Endothelial cell of umbilical vein (primary cell): ENCODE measurements at regions not wholly inside any gene's neighbourhood (a gene's known extent, or its start where the extent isn't known, plus 50 kb on each side); places are given as distances from the start of the nearest gene placed in this dataset.

Source experiments
- BruUV-seq: library from RNA; stranded (reverse); fragments of 400-500 nt; replicated peaks from 2 replicates; lab custom pipeline; 2021; lab: Mats Ljungman, UMichigan
- CTCF ChIA-PET: fragments of 300-600, 350-600 bp; sonication (Branson Sonifier 250); formaldehyde crosslinking; loops from one replicate; lab custom pipeline; 2021; ENCODE audit warnings: antibody characterized with exemption, inconsistent platforms; lab: Charles Lee
- POLR2A ChIA-PET: fragments of 300-600, 350-600 bp; sonication (Branson Sonifier 250); formaldehyde crosslinking; loops from one replicate; lab custom pipeline; 2021; ENCODE audit warnings: antibody characterized with exemption, inconsistent platforms; lab: Charles Lee
- DNase-seq: peaks from one replicate; pipeline ENCODE4 v3.0.0-alpha.2; 2011; ENCODE audit warnings: low read depth, low spot score
- FAIRE-seq: peaks from 2 replicates; lab custom pipeline; 2011; peaks lifted over from hg19 to GRCh38; lab: Jason Lieb, UNC
- H2AFZ ChIP-seq: 2 replicates; pipeline ENCODE4 v1.6.0; 2012; ENCODE audit warnings: low read depth, low read length, control low read depth, inconsistent platforms
- H3K27ac ChIP-seq: 2 replicates; pipeline ENCODE4 v1.5.1; 2011; ENCODE audit warnings: low read depth, mild to moderate bottlenecking, control low read depth, low read length, moderate library complexity; ENCODE audit not compliant: insufficient read depth
- H3K27me3 ChIP-seq, 2 experiments: 2 replicates each; pipeline versions ENCODE4 v1.6.0 to v1.6.1; 2011; ENCODE audit warnings: low read length in 2 of 2, mixed read lengths in 1 of 2; ENCODE audit not compliant: control insufficient read depth in 2 of 2, insufficient read depth in 2 of 2
- H3K36me3 ChIP-seq, 2 experiments: 2 replicates in 1 of 2; 3 replicates in 1 of 2; pipeline ENCODE4 v1.5.1; 2011; ENCODE audit warnings: low read length in 2 of 2, mild to moderate bottlenecking in 1 of 2, moderate library complexity in 1 of 2; ENCODE audit not compliant: control insufficient read depth in 2 of 2, insufficient read depth in 2 of 2; ENCODE audit errors: extremely low read depth in 1 of 2
- H3K4me1 ChIP-seq: 3 replicates; pipeline ENCODE4 v1.5.1; 2011; ENCODE audit warnings: mild to moderate bottlenecking, low read length; ENCODE audit not compliant: control insufficient read depth, insufficient read depth; ENCODE audit errors: extremely low read depth
- H3K4me2 ChIP-seq: 2 replicates; pipeline ENCODE4 v1.6.1; 2011; ENCODE audit warnings: low read length, control low read depth, mixed read lengths; ENCODE audit not compliant: insufficient read depth
- H3K4me3 ChIP-seq, 3 experiments: fragments of 200-600 bp in 1 of 3; sonication (generic), shearing (Covaris generic) in 1 of 3; replicated peaks in 1 of 3; 2 replicates each; pipeline ENCODE4 v1.5.1; 2011 to 2016; ENCODE audit warnings: control low read depth in 3 of 3, low read length in 3 of 3, mild to moderate bottlenecking in 2 of 3, inconsistent platforms in 1 of 3, low read depth in 1 of 3, moderate library complexity in 1 of 3; ENCODE audit not compliant: insufficient read depth in 1 of 3
- H3K79me2 ChIP-seq: 2 replicates; pipeline ENCODE4 v1.6.0; 2012; ENCODE audit warnings: low read length, inconsistent platforms; ENCODE audit not compliant: control insufficient read depth, insufficient read depth
- H3K9ac ChIP-seq: replicated peaks from 2 replicates; pipeline ENCODE3; 2011; ENCODE audit warnings: low read length, control low read depth; ENCODE audit not compliant: insufficient read depth; ENCODE audit errors: extremely low read depth
- H3K9me1 ChIP-seq: replicated peaks from 3 replicates; pipeline ENCODE4 v1.6.0; 2011; ENCODE audit warnings: mild to moderate bottlenecking, low read length; ENCODE audit not compliant: control insufficient read depth, insufficient read depth; ENCODE audit errors: extremely low read depth
- H3K9me3 ChIP-seq: replicated peaks from 2 replicates; pipeline ENCODE4 v1.5.1; 2012; ENCODE audit warnings: low read length, inconsistent platforms; ENCODE audit not compliant: control insufficient read depth, insufficient read depth
- H4K20me1 ChIP-seq: replicated peaks from 2 replicates; pipeline ENCODE3; 2011; ENCODE audit warnings: mild to moderate bottlenecking, low read length; ENCODE audit not compliant: control insufficient read depth, insufficient read depth; ENCODE audit errors: extremely low read depth
- CTCF ChIP-seq, 2 donors: IDR thresholded peaks; 1 replicate in 1 of 2; 2 replicates in 1 of 2; pipeline ENCODE4 v1.5.1; 2011; ENCODE audit warnings: low read length in 2 of 2, mild to moderate bottlenecking in 2 of 2, moderate library complexity in 2 of 2, control low read depth in 1 of 2, inconsistent platforms in 1 of 2, low read depth in 1 of 2; ENCODE audit not compliant: insufficient read depth in 1 of 2; ENCODE audit errors: extremely low read depth in 1 of 2
- EZH2 ChIP-seq: IDR thresholded peaks from 2 replicates; pipeline ENCODE4 v1.6.1; 2012; ENCODE audit warnings: borderline replicate concordance, low read depth, mild to moderate bottlenecking, moderate library complexity, low read length, inconsistent platforms; ENCODE audit not compliant: severe bottlenecking
- FOS ChIP-seq: IDR thresholded peaks from 2 replicates; pipeline ENCODE4 v1.6.1; 2011; ENCODE audit warnings: mild to moderate bottlenecking, low read length, moderate library complexity, borderline replicate concordance; ENCODE audit not compliant: insufficient read depth
- GATA2 ChIP-seq: IDR thresholded peaks from 2 replicates; pipeline ENCODE4 v1.7.0; 2011; ENCODE audit warnings: low read depth, mild to moderate bottlenecking, moderate library complexity, mixed read lengths, low read length; ENCODE audit not compliant: insufficient read length, insufficient read depth
- JUN ChIP-seq: IDR thresholded peaks from 2 replicates; pipeline ENCODE4 v1.6.1; 2011; ENCODE audit warnings: borderline replicate concordance, low read depth; ENCODE audit not compliant: insufficient read length, insufficient read depth
- MAX ChIP-seq: IDR thresholded peaks from 2 replicates; pipeline ENCODE4 v1.6.1; 2011; ENCODE audit not compliant: insufficient read depth, insufficient read length
- MYC ChIP-seq: IDR thresholded peaks from one replicate; pipeline ENCODE4 v1.6.1; 2011; ENCODE audit warnings: mild to moderate bottlenecking, low read depth, low read length
- POLR2A ChIP-seq: IDR thresholded peaks from 2 replicates; pipeline ENCODE4 v1.6.1; 2012; ENCODE audit warnings: low read depth, mild to moderate bottlenecking, control low read depth, low read length
- POLR2AphosphoS5 ChIP-seq: IDR thresholded peaks from 2 replicates; pipeline ENCODE4 v1.6.1; 2012; ENCODE audit warnings: low read depth, mild to moderate bottlenecking, control low read depth, low read length, moderate library complexity; ENCODE audit not compliant: insufficient read depth
- dilution Hi-C: fragments of 300-500 bp; cut with MboI; formaldehyde crosslinking; loops from one replicate; pipeline ENCODE4 v1.15.0; 2019; ENCODE audit warnings: low sequenced_read_pairs; ENCODE audit not compliant: extremely low pct_ligation_motif_present
- intact Hi-C: fragments of 100-400 bp; cut with micrococcal nuclease; formaldehyde crosslinking; loops from one replicate; pipeline ENCODE4 v1.10.0; 2022

DNA sequence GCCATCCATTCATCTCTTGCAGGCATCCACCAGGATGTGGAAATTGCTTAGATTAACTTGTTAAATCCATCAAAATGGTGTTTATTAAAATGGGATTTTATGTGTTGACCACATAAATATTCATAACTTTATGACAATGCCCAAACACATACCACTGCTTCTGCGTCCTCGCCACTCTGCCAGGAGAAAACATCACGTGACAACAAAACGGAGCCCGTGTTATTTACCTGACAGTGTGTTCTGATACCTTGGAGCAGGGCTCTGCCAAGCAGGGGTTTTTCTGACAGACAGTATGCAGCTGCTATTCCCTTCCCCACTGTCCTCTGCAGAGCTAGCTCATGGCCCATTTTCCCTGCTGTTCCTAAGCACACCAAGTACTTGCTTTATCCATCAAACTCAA is 279.5 kb upstream of the CHD6 start:
- no peak overlapping the region for H2AFZ ChIP-seq
- H3K79me2 ChIP-seq, result no peaks in the 10 kb centered on the region
- DNase-seq (no peak), FAIRE-seq (no peak)
- intact Hi-C loops, result no loop called here
- no peaks in the 10 kb centered on the region for H3K36me3 ChIP-seq
- no peak overlapping the region for H3K27ac ChIP-seq
- TF ChIP-seq CTCF (IDR thresholded peaks at IDR 0.05; ENCODE audit: extremely low read depth in 1 of 2, insufficient read depth in 1 of 2, low read depth in 1 of 2, low read length in 2 of 2) (no peak), POLR2AphosphoS5 (no peak), JUN (no peak), GATA2 (no peak), MYC (no peak), EZH2 (no peak), POLR2A (no peak), FOS (no peak), MAX (no peak)
- H3K9me3 ChIP-seq, result no peaks in the 10 kb centered on the region
- no peaks in the 10 kb centered on the region for H3K9me1 ChIP-seq
- no peak overlapping the region for H3K4me2 ChIP-seq
- H3K4me3 ChIP-seq, result no peak overlapping the region
- H3K9ac ChIP-seq, result no peak overlapping the region
- no peaks in the 10 kb centered on the region for H3K27me3 ChIP-seq
- CTCF ChIA-PET, result no interaction called here
- H4K20me1 ChIP-seq, result no peaks in the 10 kb centered on the region
- BruUV-seq, result no TSS peak
- dilution Hi-C loops, result no loop called here
- POLR2A ChIA-PET, result no interaction called here
- no peaks in the 10 kb centered on the region for H3K4me1 ChIP-seq
